ENCODE measurements at regions not wholly inside any gene's neighbourhood (a gene's known extent, or its start where the extent isn't known, plus 50 kb on each side); places are given as distances from the start of the nearest gene placed in this dataset.
"Not testable (repeated sequence)": the region's sequence is repeated elsewhere in the genome, so short reads cannot be mapped to it uniquely, and the experiment has no call there.

DNA sequence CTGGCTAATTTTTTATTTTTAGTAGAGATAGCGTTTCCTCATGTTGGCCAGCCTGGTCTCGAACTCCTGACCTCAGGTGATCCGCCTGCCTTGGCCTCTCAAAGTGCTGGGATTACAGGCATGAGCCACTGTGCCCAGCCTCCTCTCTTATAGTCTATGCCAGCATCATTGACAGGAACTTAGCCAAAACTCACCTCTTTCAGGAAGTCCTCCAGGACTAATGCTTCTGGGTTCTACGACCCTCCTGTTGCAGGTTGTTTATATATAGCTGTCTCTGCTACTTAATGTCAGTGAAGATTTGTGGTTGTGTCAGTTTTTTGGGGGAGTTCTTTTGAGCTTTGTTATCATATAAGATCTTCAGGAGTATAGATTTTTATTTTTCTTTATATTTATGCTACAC is 112.1 kb upstream of the CDC42EP3 start:
- no peak for DNase-seq

DNA sequence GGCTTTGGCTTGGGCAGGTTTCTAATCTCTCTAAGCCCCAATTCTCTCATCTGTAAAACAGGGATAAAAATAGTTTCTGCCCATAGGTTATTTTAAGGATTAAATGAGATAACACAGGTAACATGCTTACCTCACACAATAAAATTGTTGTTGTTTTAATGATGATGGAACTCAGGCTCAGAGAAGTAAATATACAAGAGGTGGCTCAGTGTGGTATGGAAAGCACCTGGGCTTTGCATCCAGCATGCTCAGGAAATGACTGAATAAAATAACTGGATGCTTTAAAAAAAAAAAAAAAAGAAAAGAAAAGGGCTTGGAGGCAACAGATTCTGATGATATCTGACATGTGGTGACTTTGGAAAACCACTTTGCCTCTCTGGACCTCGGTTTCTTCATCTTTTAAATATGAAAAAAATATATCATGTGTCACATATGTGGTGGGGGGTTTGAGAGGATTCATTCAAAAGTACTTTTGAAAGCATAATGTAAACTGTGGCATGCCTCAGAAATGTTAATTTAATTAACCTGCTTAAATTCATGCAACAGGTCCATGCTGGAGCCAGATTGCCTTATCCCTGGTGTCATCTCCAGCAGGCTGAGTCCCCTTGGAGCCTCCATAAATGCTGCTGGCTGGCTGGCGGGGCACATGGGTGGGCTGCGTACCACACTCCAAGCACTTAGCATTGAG is 112.8 kb upstream of the CDC42EP3 start:
- DNase-seq: no peak

GRCh38 chr2:37784759-37785149 is 113.3 kb upstream of the CDC42EP3 start:
- peak; percentile 36 for DNase-seq

GRCh38 chr2:37786191-37786698 is 114.8 kb upstream of the CDC42EP3 start:
- no peak for DNase-seq

DNA sequence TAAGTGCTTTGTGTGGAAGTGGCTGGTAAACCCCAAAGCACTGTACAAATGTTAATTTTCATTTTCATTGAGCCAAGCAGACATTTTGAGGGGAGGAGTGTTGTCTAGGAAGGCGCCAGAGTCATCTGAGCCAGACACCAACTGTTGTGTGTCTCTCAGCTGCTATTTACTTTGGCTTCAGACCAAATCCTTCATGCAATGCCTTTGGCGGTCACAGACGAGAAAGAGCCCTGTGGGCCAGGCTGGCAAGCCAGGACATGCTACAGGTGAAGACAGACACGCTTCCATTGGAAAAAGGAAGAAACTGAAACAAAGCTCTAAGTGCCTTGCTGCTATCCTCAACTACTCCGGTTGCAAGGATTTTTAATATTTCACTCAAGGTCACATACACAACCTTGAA is 115.4 kb upstream of the CDC42EP3 start:
- peak; percentile 93 for DNase-seq

DNA sequence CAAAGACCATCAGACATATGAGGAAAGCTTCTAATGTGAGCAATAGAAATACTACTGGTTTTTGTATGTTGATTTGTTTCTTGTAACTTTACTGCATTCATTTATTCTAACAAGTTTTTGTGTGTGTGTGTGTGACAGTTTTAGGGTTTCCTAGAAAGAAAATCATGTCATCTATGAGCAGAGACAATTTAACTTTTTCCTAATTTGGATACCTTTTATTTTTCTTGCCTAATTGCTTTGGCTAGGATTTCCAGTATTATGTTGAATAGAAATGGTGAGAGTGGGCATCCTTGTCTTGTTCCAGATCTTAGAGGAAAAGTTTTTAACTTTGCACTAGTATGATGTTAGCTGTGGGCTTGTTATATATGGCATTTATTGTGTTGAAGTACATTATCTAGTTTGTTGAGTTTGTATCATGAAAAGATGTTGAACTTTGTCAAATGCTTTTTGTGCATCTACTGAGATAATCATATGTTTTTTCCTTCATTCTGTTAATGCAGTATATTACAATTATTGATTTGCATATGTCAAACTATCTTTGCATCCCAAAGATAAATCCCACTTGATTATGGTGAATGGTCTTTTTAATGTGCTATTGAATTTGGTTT is 117.3 kb upstream of the CDC42EP3 start:
- no peak for DNase-seq

DNA sequence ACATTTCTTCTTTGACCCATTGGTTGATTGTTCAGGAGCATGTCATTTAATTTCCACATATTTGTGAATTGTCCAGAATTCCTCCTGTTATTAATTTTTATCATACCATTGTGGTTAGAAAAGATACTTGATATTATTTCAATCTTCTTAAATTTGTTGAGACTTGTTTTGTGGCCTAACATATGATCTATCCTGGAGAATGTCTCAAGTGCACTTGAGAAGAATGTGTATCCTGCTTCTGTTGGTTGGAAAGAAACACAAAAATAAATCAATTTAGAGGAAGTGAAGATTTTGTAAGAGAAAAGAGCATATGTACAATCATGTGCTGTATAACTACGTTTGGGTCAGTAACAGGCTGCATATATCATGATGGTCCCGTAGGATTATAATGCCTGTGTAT is 118.6 kb upstream of the CDC42EP3 start:
- DNase-seq: no peak

GRCh38 chr2:37790462-37790861 is 119.0 kb upstream of the CDC42EP3 start:
- DNase-seq: no peak

GRCh38 chr2:37792366-37792765 is 120.9 kb upstream of the CDC42EP3 start:
- DNase-seq: no peak

DNA sequence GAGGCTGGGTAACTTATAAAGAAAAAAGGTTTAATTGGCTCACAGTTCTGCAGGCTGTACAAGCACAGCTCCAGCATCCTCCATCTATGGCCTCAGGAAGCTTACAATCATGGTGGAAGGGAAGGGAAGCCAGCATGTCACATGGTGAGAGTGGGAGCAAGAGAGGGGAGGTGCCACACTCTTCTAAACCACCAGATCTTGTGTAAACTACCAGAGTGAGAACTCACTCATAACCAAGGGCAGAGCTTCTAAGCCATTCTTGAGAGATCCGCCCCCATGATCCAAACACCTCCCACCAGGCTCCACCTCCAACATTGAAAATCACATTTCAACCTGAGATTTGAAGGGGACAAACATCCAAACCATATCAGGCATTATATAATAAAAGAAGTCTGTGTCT is 121.6 kb upstream of the CDC42EP3 start:
- DNase-seq: no peak

DNA sequence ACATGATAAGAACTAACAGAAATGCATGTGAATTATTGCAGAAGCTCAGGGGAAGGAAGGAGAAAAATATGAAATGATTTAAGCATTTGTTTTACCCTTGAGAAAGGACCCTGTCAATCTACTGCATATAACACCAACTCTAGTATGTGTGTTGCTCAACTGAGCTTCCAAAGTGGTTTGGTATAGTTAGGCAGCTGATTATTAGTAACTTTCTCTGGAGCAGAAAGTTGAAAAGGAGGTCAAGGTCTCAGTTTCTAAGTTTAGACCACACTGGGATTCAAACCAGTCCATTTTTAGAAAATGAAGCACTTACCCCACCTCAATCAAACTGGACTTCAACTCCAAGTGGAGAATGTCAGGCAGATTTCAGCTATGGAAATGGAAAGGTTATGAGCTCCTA is 123.3 kb upstream of the CDC42EP3 start:
- DNase-seq: no peak

GRCh38 chr2:37795456-37795855 is 124.0 kb upstream of the CDC42EP3 start:
- no peak for DNase-seq

GRCh38 chr2:37795938-37796337 is 124.5 kb upstream of the CDC42EP3 start:
- no peak for DNase-seq

DNA sequence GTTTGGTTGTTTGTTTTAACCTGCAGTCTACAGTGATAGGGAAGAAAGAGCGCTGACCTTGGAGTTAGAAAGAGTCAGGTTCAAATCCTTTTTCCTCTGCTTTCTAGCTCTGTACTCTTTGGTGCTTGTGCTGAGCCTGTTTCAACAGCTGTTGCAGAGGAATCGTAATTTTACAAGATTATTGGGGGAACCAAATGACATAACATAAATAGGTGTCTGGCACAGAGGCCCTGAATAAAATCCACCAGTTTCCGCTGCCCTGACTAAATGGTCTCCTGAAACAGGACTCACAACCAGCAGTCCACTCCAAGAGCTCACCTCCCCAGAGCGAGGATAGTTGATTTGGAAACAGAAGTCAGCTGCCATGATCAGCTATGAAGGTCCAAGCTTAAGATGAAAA is 125.0 kb upstream of the CDC42EP3 start:
- no peak for DNase-seq

- DNase-seq: no peak
Observed at GRCh38 chr2:37797081-37797480, 125.6 kb upstream of the CDC42EP3 start.

DNA sequence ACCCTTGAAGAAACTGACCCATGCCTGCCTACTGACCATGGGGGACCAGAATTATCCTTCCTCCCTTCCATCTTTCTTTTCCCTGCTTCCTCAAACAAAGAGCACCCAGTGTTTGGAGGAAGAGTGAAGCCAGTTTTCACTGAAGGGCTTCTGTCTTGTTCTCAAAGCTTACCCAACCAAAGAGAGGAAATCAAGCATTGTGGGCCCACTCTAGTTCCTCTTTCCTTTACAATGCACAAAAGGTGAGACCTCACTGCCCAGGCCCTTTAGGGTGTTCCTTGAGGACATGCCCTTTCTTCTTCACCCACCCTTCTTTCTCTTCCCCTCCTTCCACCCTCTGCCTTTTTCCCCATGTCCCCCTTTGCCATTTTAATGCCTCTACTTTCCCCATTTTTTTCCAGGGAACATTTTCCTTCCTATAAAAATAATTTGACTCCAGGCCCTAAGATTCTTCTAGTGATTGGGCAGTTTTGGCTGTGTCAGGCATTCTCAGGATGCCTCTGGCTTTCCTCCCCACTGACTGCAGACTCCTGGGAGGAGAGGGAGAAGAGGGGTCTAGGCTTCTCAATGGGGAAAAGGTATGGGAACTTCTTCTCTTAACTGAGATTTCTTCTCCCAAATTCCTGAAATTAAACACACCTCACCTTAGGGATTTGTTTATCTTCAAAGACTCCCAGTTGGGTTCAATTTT is 126.6 kb upstream of the RMDN2 start:
- DNase-seq: no peak

DNA sequence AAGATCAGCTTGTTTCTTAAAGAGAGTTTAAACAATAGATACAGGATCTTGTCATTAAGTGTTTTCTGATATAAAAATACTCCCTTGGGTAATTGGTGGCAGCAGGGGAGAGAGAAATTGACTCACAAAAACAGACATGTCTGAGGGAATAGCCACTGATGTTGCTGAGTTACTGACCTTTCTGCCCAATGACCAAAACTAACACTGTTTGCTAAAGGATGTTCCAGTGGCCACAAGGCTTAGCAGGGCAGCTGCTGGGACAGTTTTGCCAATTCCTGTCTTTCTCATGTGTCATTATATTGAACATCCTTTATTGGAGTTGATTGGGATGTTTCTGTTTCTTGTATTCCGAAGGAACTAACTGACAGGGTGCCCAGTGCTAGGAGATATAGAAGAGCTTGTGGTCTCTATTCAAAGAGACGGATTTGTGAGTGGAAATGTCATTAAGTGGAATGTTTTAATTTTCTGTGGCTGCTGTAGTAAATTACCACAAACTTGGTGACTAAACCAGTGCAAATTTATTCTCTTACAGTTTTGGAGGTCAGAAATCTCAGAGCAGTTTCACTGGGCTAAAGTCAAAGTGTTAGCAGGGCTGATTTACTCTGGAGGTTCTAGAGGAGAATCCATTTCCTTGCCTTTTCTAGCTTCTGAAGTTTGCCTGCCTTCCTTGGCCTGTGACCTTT is 124.8 kb upstream of the RMDN2 start:
- no peak for DNase-seq

DNA sequence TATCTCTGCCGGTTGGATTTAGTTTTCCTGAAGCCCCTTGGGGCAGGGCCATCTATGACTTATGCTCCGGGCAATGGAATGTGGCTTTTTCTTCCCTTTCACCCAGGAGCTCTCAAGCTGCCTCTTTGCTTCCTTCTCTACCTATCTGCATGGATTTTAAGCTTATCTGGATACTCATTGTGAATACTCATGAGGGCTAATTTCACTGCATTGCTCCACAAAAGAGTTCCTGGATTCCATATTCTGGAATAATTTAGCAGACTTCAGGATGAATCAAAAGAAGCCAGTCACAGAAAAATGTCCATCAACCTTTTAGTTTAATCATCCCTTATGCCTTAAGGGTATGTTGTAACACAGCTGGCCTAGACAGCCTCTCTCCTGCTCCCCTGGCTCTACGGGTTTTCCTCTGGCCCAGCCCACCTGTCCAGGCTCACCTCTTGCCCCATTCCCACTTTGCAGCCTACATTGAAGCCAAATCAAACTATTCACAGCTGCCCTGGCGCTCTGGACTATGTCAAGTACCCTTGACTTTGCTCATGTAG is 122.8 kb upstream of the RMDN2 start:
- DNase-seq: peak; percentile 67

DNA sequence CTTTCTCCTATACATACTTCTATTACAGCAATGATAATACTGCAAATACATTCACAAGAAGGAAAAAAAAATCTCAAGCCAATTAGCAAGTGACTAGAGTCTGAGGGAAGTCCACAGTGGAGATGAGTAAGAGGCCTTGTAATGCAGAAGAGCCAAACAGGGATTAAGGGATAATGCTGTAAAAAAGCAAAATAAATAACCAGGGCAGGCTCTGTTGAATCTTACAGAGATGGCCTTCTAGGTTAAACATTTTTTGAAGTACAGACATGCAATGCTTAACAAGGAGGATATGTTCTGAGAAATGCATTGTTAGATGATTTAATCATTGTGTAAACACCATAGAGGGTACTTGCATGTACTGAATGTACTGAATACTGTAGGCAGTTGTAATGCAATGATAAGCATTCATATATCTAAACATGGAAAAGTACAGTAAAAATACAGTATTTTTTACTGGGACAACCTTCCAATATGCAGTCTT is 122.1 kb upstream of the RMDN2 start:
- DNase-seq: no peak

DNA sequence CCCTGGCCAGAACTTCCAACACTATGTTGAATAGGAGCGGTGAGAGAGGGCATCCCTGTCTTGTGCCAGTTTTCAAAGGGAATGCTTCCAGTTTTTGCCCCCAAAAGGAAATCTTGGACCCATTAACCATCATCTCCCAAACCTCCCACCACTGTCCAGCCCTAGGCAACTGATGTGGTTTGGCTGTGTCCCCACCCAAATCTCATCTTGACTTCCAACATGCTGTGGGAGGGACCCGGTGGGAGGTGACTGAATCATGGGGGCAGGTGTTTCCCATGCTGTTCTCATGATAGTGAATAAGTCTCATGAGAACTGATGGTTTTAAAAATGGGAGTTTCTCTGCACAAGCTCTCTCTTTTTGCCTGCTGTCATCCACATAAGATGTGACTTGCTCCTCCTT is 119.1 kb upstream of the RMDN2 start:
- DNase-seq: not testable (repeated sequence)

DNA sequence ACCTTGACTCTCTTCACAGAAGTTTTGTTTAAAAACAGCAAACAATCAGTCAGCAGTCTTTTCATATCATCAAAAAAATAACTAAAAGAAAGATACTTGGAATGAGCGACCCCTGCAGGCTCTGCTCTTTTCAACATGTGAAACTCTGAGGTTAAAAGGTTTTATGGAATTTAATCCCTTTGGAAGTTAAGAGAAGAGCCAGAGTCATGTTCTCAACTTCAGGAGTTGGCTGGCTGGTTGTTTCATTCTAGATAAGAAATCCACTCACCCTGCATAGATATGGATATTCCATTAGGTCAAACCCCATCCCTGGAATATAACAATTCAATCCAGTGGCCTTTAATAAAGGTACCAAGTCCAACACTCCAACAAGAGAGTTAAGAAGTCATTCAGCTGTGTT is 115.6 kb upstream of the RMDN2 start:
- DNase-seq: no peak

- DNase-seq: no peak
Observed at GRCh38 chr2:37809931-37810570, 115.0 kb upstream of the RMDN2 start.

- no peak for DNase-seq
Observed at GRCh38 chr2:37812414-37812813, 112.7 kb upstream of the RMDN2 start.
